ENCODE measurements at regions not wholly inside any gene's neighbourhood (a gene's known extent, or its start where the extent isn't known, plus 50 kb on each side); places are given as distances from the start of the nearest gene placed in this dataset.

- H3K36me3 ChIP-seq (ENCODE audit: control insufficient read depth in 1 of 2, insufficient read depth in 2 of 2, low read length in 2 of 2) = no peaks in the 10 kb centered on the region
- TF ChIP-seq ZFX (IDR thresholded peaks at IDR 0.05) (no peak), POLR2AphosphoS5 (IDR thresholded peaks at IDR 0.05; ENCODE audit: low read depth, low read length) (no peak), RAD21 (IDR thresholded peaks at IDR 0.05; ENCODE audit: low read depth) (no peak), JUND (IDR thresholded peaks at IDR 0.05) (no peak)
- no peak overlapping the region for H3K9ac ChIP-seq (ENCODE audit: low read length)
- no peak overlapping the region for H3K4me3 ChIP-seq (replicated peaks in 1 of 2; ENCODE audit: low read depth in 1 of 2, low read length in 2 of 2)
- ChIA-PET RAD21 (ENCODE audit: low non-redundant PET in 1 of 2, low total read pairs in 2 of 2, uncharacterized antibody in 2 of 2, unreplicated experiment in 2 of 2) (no interaction called here), CTCF (interaction anchor here (0.7 kb wide), 1 partner anchor 20 kb away, joined by 3 read pairs; no protein-coding TSS in a partner anchor), POLR2A (no interaction called here)
- H3K4me1 ChIP-seq (ENCODE audit: control insufficient read depth in 1 of 2, insufficient read depth in 2 of 2, low read length in 2 of 2) = no peaks in the 10 kb centered on the region
- peaks cover 25% of the 10 kb centered on the region for H3K27me3 ChIP-seq (ENCODE audit: insufficient read depth, low read length)
- no peak overlapping the region for H3K4me2 ChIP-seq (ENCODE audit: low read length)
- no peak overlapping the region for H2AFZ ChIP-seq (ENCODE audit: low read depth, low read length, poor library complexity, severe bottlenecking)
- ATAC-seq (no peak), DNase-seq (ENCODE audit: low read depth, low spot score) (no peak)
- H3K27ac ChIP-seq (ENCODE audit: low read depth, low read length) = no peak overlapping the region
- intact Hi-C loops (cut with micrococcal nuclease) = no loop called here
- H3K9me2 ChIP-seq (ENCODE audit: insufficient read depth) = no peaks in the 10 kb centered on the region
- no peaks in the 10 kb centered on the region for H3K9me3 ChIP-seq (ENCODE audit: control insufficient read depth in 1 of 2, insufficient read depth in 1 of 2, low read depth in 1 of 2, low read length in 2 of 2)
- no peaks in the 10 kb centered on the region for H4K20me1 ChIP-seq (ENCODE audit: insufficient read depth)
- H3K79me2 ChIP-seq (ENCODE audit: insufficient read depth, low read length) = no peaks in the 10 kb centered on the region
- BruUV-seq (replicated peaks) = no TSS peak
Measured at GRCh38 chr22:22080270-22080669, 97.7 kb upstream of the TOP3B start.

GRCh38 chr22:22079404-22080148, 97.0 kb upstream of the TOP3B start:
- Histone ChIP-seq H3K27ac (ENCODE audit: low read depth, low read length) (no peak overlapping the region), H3K4me1 (ENCODE audit: control insufficient read depth in 1 of 2, insufficient read depth in 2 of 2, low read length in 2 of 2) (peaks cover 0 to 5% of the 10 kb centered on the region in 2 experiments; a peak in 1 of 4 replicates), H2AFZ (ENCODE audit: low read depth, low read length, poor library complexity, severe bottlenecking) (no peak overlapping the region), H3K4me2 (ENCODE audit: low read length) (no peak overlapping the region), H3K27me3 (ENCODE audit: insufficient read depth, low read length) (peaks cover 25% of the 10 kb centered on the region), H3K9me3 (ENCODE audit: control insufficient read depth in 1 of 2, insufficient read depth in 1 of 2, low read depth in 1 of 2, low read length in 2 of 2) (no peaks in the 10 kb centered on the region), H3K36me3 (ENCODE audit: control insufficient read depth in 1 of 2, insufficient read depth in 2 of 2, low read length in 2 of 2) (no peaks in the 10 kb centered on the region), H3K9me2 (ENCODE audit: insufficient read depth) (no peaks in the 10 kb centered on the region), H3K4me3 (replicated peaks in 1 of 2; ENCODE audit: low read depth in 1 of 2, low read length in 2 of 2) (no peak overlapping the region), H3K9ac (ENCODE audit: low read length) (no peak overlapping the region), H4K20me1 (ENCODE audit: insufficient read depth) (no peaks in the 10 kb centered on the region), H3K79me2 (ENCODE audit: insufficient read depth, low read length) (no peaks in the 10 kb centered on the region)
- POLR2A ChIA-PET = no interaction called here
- BruUV-seq (replicated peaks) = no TSS peak
- ATAC-seq (no peak), DNase-seq (ENCODE audit: low read depth, low spot score) (no peak)
- CTCF ChIA-PET = interaction anchor here (0.7 kb wide), 1 partner anchor 19 kb away, joined by 3 read pairs; no protein-coding TSS in a partner anchor
- TF ChIP-seq ATF3 (IDR thresholded peaks at IDR 0.05) (no peak), YY1 (IDR thresholded peaks at IDR 0.05; ENCODE audit: extremely low read depth, insufficient replicate concordance, low read depth, low read length) (no peak), SP1 (IDR thresholded peaks at IDR 0.05; ENCODE audit: low read depth) (no peak)
- RAD21 ChIA-PET (ENCODE audit: low non-redundant PET in 1 of 2, low total read pairs in 2 of 2, uncharacterized antibody in 2 of 2, unreplicated experiment in 2 of 2) = no interaction called here
- intact Hi-C loops (cut with micrococcal nuclease) = no loop called here
